Body of pancreas (tissue), 4 donors: ENCODE measurements at regions not wholly inside any gene's neighbourhood (a gene's known extent, or its start where the extent isn't known, plus 50 kb on each side); places are given as distances from the start of the nearest gene placed in this dataset.

Source experiments
- ATAC-seq: fragments of 150-250 bp; one replicate; pipeline ENCODE4 v1.9.1; 2016
- DNase-seq, 4 donors: peaks; one replicate each; pipeline ENCODE4 v3.0.0-alpha.2; 2019
- H3K27ac ChIP-seq, 4 donors: fragments of 200-600 bp; sonication (generic); 1 replicate in 3 of 4; 2 replicates in 1 of 4; pipeline versions ENCODE4 v1.5.1 to v1.6.1; 2016 to 2019; ENCODE audit warnings: mild to moderate bottlenecking in 1 of 4, mixed read lengths in 1 of 4, moderate library complexity in 1 of 4
- H3K27me3 ChIP-seq, 2 donors: fragments of 200-600 bp; sonication (generic); one replicate each; pipeline ENCODE4 v1.6.0; 2016; ENCODE audit warnings: mild to moderate bottlenecking in 1 of 2
- H3K36me3 ChIP-seq, 2 donors: fragments of 200-600 bp; sonication (generic); replicated peaks in 1 of 2; 2 replicates each; pipeline ENCODE4 v1.5.1; 2016; ENCODE audit warnings: low read depth in 2 of 2; ENCODE audit not compliant: insufficient read depth in 1 of 2
- H3K4me1 ChIP-seq: fragments of 200-600 bp; sonication (generic); one replicate; pipeline ENCODE4 v1.6.0; 2016
- H3K4me3 ChIP-seq, 2 donors: fragments of 200-600 bp; sonication (generic); 1 replicate in 1 of 2; 2 replicates in 1 of 2; pipeline ENCODE4 v1.5.1; 2016 to 2019
- H3K9me3 ChIP-seq, 3 donors: fragments of 200-600 bp; sonication (generic); 1 replicate in 2 of 3; 2 replicates in 1 of 3; pipeline ENCODE4 v1.5.1; 2016
- POLR2A ChIP-seq, 3 donors: fragments of 450-650 bp; IDR thresholded peaks; one replicate each; pipeline ENCODE4 v1.6.1; 2016; ENCODE audit warnings: antibody characterized with exemption in 3 of 3, mild to moderate bottlenecking in 2 of 3
- WGBS, 2 donors: methylation state at CpG; one replicate each; pipeline ENCODE4 v1.1.5; 2017; 5-methylcytosine and 5-hydroxymethylcytosine counted together
- intact Hi-C: fragments of 100-400 bp; cut with DNase I; formaldehyde crosslinking; loops from one replicate; pipeline ENCODE4 v1.15.1; 2023
- TF ChIP-seq, protein P1 (sequence below), 7 experiments: fragments of 450-650 bp in 4 of 7; fragments of 200-600 bp in 3 of 7; sonication (generic) in 3 of 7; IDR thresholded peaks; one replicate each; pipeline ENCODE4 v1.5.1; 2016 to 2019; ENCODE audit warnings: antibody characterized with exemption in 7 of 7

- no peak overlapping the region for H3K27ac ChIP-seq
- ATAC-seq (no peak), DNase-seq (no peak)
- no peaks in the 10 kb centered on the region for H3K4me1 ChIP-seq
- intact Hi-C loops = no loop called here
- 23 to 51% methylated on average over 1 of the region's 1 CpG for WGBS, 2 donors
- H3K4me3 ChIP-seq = no peak overlapping the region
- TF ChIP-seq, protein P1, sequence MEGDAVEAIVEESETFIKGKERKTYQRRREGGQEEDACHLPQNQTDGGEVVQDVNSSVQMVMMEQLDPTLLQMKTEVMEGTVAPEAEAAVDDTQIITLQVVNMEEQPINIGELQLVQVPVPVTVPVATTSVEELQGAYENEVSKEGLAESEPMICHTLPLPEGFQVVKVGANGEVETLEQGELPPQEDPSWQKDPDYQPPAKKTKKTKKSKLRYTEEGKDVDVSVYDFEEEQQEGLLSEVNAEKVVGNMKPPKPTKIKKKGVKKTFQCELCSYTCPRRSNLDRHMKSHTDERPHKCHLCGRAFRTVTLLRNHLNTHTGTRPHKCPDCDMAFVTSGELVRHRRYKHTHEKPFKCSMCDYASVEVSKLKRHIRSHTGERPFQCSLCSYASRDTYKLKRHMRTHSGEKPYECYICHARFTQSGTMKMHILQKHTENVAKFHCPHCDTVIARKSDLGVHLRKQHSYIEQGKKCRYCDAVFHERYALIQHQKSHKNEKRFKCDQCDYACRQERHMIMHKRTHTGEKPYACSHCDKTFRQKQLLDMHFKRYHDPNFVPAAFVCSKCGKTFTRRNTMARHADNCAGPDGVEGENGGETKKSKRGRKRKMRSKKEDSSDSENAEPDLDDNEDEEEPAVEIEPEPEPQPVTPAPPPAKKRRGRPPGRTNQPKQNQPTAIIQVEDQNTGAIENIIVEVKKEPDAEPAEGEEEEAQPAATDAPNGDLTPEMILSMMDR (IDR thresholded peaks at IDR 0.05) = no peak
- no peak for TF ChIP-seq POLR2A (IDR thresholded peaks at IDR 0.05)
- no peaks in the 10 kb centered on the region for H3K9me3 ChIP-seq
- H3K27me3 ChIP-seq = no peaks in the 10 kb centered on the region
- no peaks in the 10 kb centered on the region for H3K36me3 ChIP-seq
These were observed 472.8 kb downstream of the DMRTA1 start for GRCh38 chr9:22919423-22919822.

- Histone ChIP-seq H3K9me3 (no peaks in the 10 kb centered on the region), H3K27ac (no peak overlapping the region), H3K27me3 (no peaks in the 10 kb centered on the region), H3K4me1 (no peaks in the 10 kb centered on the region), H3K36me3 (no peaks in the 10 kb centered on the region), H3K4me3 (no peak overlapping the region)
- intact Hi-C loops = no loop called here
- 33 to 34% methylated on average over 3 of the region's 3 CpGs for WGBS, 2 donors
- no peak for ATAC-seq
- TF ChIP-seq, protein P1 (IDR thresholded peaks at IDR 0.05) = no peak
- no peak for TF ChIP-seq POLR2A (IDR thresholded peaks at IDR 0.05)
- DNase-seq = no peak
These were observed 475.1 kb downstream of the DMRTA1 start for GRCh38 chr9:22921742-22922141.

DNA sequence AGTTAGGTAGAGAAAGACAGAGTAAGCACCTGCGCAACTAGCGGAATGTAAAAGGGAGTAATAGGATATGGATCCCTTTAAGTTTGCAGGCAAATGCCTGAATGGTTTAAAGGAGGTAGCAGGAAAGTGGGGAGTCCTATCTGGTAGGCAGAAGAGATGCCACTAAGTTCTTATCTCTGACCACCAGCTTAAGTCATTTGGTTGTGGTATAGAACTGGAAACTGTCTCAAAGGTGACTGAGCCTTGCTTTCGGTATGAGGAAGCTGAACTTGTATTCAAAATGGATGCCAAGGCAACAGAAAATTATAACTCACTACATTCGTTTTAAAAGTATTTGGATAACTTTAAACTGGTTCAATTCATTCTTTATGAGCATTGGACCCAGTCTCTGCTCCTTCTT lies 475.6 kb downstream of the DMRTA1 start:
- no peak overlapping the region for H3K4me3 ChIP-seq
- no peak for DNase-seq
- H3K27ac ChIP-seq = no peak overlapping the region
- 65 to 66% methylated on average over 4 of the region's 4 CpGs for WGBS, 2 donors
- TF ChIP-seq, protein P1 (IDR thresholded peaks at IDR 0.05) = no peak
- no peak for TF ChIP-seq POLR2A (IDR thresholded peaks at IDR 0.05)
- no peaks in the 10 kb centered on the region for H3K27me3 ChIP-seq
- ATAC-seq = no peak
- no peaks in the 10 kb centered on the region for H3K4me1 ChIP-seq
- no peaks in the 10 kb centered on the region for H3K9me3 ChIP-seq
- no peaks in the 10 kb centered on the region for H3K36me3 ChIP-seq
- intact Hi-C loops = no loop called here

DNA sequence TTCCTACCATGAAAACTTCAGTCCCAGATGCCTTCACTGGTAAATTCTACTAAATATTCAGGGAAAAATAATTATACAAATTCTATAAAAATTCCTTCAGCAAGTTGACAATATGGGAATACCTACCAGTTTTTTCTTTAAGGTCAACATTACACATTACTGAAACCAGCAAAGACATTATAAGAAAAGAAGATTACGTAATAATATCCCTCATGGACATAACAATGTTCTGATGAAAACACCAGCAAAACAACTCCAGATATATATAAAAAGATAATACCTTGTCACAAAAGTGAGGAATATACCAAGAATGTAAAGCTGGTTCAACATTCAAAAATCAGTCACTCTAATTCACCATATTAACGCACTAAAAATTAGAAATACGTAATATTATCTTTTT lies 507.9 kb downstream of the DMRTA1 start:
- intact Hi-C loops = no loop called here
- no peaks in the 10 kb centered on the region for H3K27me3 ChIP-seq
- H3K4me1 ChIP-seq = no peaks in the 10 kb centered on the region
- 47 to 53% methylated on average over 3 of the region's 3 CpGs for WGBS, 2 donors
- no peak for DNase-seq
- no peak for ATAC-seq
- H3K36me3 ChIP-seq = no peaks in the 10 kb centered on the region
- no peak overlapping the region for H3K4me3 ChIP-seq
- no peaks in the 10 kb centered on the region for H3K9me3 ChIP-seq
- no peak overlapping the region for H3K27ac ChIP-seq
- no peak for TF ChIP-seq POLR2A (IDR thresholded peaks at IDR 0.05)
- TF ChIP-seq, protein P1 (IDR thresholded peaks at IDR 0.05) = no peak

GRCh38 chr9:22954964-22955363 lies 508.3 kb downstream of the DMRTA1 start:
- ATAC-seq = no peak

More at GRCh38 chr9:22954964-22955363, 508.3 kb downstream of the DMRTA1 start:
- 16 to 17% methylated on average over 5 of the region's 5 CpGs for WGBS, 2 donors
- TF ChIP-seq POLR2A (IDR thresholded peaks at IDR 0.05) = no peak
- TF ChIP-seq, protein P1 (IDR thresholded peaks at IDR 0.05) = no peak
- intact Hi-C loops = no loop called here
- DNase-seq = no peak
- Histone ChIP-seq H3K9me3 (no peaks in the 10 kb centered on the region), H3K27ac (no peak overlapping the region), H3K4me3 (no peak overlapping the region), H3K36me3 (no peaks in the 10 kb centered on the region), H3K4me1 (no peaks in the 10 kb centered on the region), H3K27me3 (no peaks in the 10 kb centered on the region)
